Astrocyte (in vitro differentiated cells and primary cell): ENCODE measurements at regions not wholly inside any gene's neighbourhood (a gene's known extent, or its start where the extent isn't known, plus 50 kb on each side); places are given as distances from the start of the nearest gene placed in this dataset.

Experiments
- CTCF ChIP-seq: IDR thresholded peaks from 2 replicates; pipeline ENCODE4 v1.5.1; 2011; ENCODE audit warnings: low read depth, mild to moderate bottlenecking, inconsistent platforms, low read length, moderate library complexity; ENCODE audit not compliant: insufficient read depth
- EZH2 ChIP-seq: IDR thresholded peaks from 2 replicates; pipeline ENCODE4 v1.6.1; 2012; ENCODE audit warnings: mild to moderate bottlenecking, low read length, inconsistent platforms; ENCODE audit not compliant: insufficient read depth

GRCh38 chr6:144883915-144884314, 598.8 kb downstream of the UTRN start:
- TF ChIP-seq CTCF, result no peak
- TF ChIP-seq EZH2, result no peak
